Endothelial cell of umbilical vein (primary cell): ENCODE measurements at regions not wholly inside any gene's neighbourhood (a gene's known extent, or its start where the extent isn't known, plus 50 kb on each side); places are given as distances from the start of the nearest gene placed in this dataset.

Source experiments
- BruUV-seq: library from RNA; stranded (reverse); fragments of 400-500 nt; replicated peaks from 2 replicates; lab custom pipeline; 2021; lab: Mats Ljungman, UMichigan
- CTCF ChIA-PET: fragments of 300-600, 350-600 bp; sonication (Branson Sonifier 250); formaldehyde crosslinking; loops from one replicate; lab custom pipeline; 2021; ENCODE audit warnings: antibody characterized with exemption, inconsistent platforms; lab: Charles Lee
- POLR2A ChIA-PET: fragments of 300-600, 350-600 bp; sonication (Branson Sonifier 250); formaldehyde crosslinking; loops from one replicate; lab custom pipeline; 2021; ENCODE audit warnings: antibody characterized with exemption, inconsistent platforms; lab: Charles Lee
- DNase-seq: peaks from one replicate; pipeline ENCODE4 v3.0.0-alpha.2; 2011; ENCODE audit warnings: low read depth, low spot score
- FAIRE-seq: peaks from 2 replicates; lab custom pipeline; 2011; peaks lifted over from hg19 to GRCh38; lab: Jason Lieb, UNC
- H2AFZ ChIP-seq: 2 replicates; pipeline ENCODE4 v1.6.0; 2012; ENCODE audit warnings: low read depth, low read length, control low read depth, inconsistent platforms
- H3K27ac ChIP-seq: 2 replicates; pipeline ENCODE4 v1.5.1; 2011; ENCODE audit warnings: low read depth, mild to moderate bottlenecking, control low read depth, low read length, moderate library complexity; ENCODE audit not compliant: insufficient read depth
- H3K27me3 ChIP-seq, 2 experiments: 2 replicates each; pipeline versions ENCODE4 v1.6.0 to v1.6.1; 2011; ENCODE audit warnings: low read length in 2 of 2, mixed read lengths in 1 of 2; ENCODE audit not compliant: control insufficient read depth in 2 of 2, insufficient read depth in 2 of 2
- H3K36me3 ChIP-seq, 2 experiments: 2 replicates in 1 of 2; 3 replicates in 1 of 2; pipeline ENCODE4 v1.5.1; 2011; ENCODE audit warnings: low read length in 2 of 2, mild to moderate bottlenecking in 1 of 2, moderate library complexity in 1 of 2; ENCODE audit not compliant: control insufficient read depth in 2 of 2, insufficient read depth in 2 of 2; ENCODE audit errors: extremely low read depth in 1 of 2
- H3K4me1 ChIP-seq: 3 replicates; pipeline ENCODE4 v1.5.1; 2011; ENCODE audit warnings: mild to moderate bottlenecking, low read length; ENCODE audit not compliant: control insufficient read depth, insufficient read depth; ENCODE audit errors: extremely low read depth
- H3K4me2 ChIP-seq: 2 replicates; pipeline ENCODE4 v1.6.1; 2011; ENCODE audit warnings: low read length, control low read depth, mixed read lengths; ENCODE audit not compliant: insufficient read depth
- H3K4me3 ChIP-seq, 3 experiments: fragments of 200-600 bp in 1 of 3; sonication (generic), shearing (Covaris generic) in 1 of 3; replicated peaks in 1 of 3; 2 replicates each; pipeline ENCODE4 v1.5.1; 2011 to 2016; ENCODE audit warnings: control low read depth in 3 of 3, low read length in 3 of 3, mild to moderate bottlenecking in 2 of 3, inconsistent platforms in 1 of 3, low read depth in 1 of 3, moderate library complexity in 1 of 3; ENCODE audit not compliant: insufficient read depth in 1 of 3
- H3K79me2 ChIP-seq: 2 replicates; pipeline ENCODE4 v1.6.0; 2012; ENCODE audit warnings: low read length, inconsistent platforms; ENCODE audit not compliant: control insufficient read depth, insufficient read depth
- H3K9ac ChIP-seq: replicated peaks from 2 replicates; pipeline ENCODE3; 2011; ENCODE audit warnings: low read length, control low read depth; ENCODE audit not compliant: insufficient read depth; ENCODE audit errors: extremely low read depth
- H3K9me1 ChIP-seq: replicated peaks from 3 replicates; pipeline ENCODE4 v1.6.0; 2011; ENCODE audit warnings: mild to moderate bottlenecking, low read length; ENCODE audit not compliant: control insufficient read depth, insufficient read depth; ENCODE audit errors: extremely low read depth
- H3K9me3 ChIP-seq: replicated peaks from 2 replicates; pipeline ENCODE4 v1.5.1; 2012; ENCODE audit warnings: low read length, inconsistent platforms; ENCODE audit not compliant: control insufficient read depth, insufficient read depth
- H4K20me1 ChIP-seq: replicated peaks from 2 replicates; pipeline ENCODE3; 2011; ENCODE audit warnings: mild to moderate bottlenecking, low read length; ENCODE audit not compliant: control insufficient read depth, insufficient read depth; ENCODE audit errors: extremely low read depth
- EZH2 ChIP-seq: IDR thresholded peaks from 2 replicates; pipeline ENCODE4 v1.6.1; 2012; ENCODE audit warnings: borderline replicate concordance, low read depth, mild to moderate bottlenecking, moderate library complexity, low read length, inconsistent platforms; ENCODE audit not compliant: severe bottlenecking
- FOS ChIP-seq: IDR thresholded peaks from 2 replicates; pipeline ENCODE4 v1.6.1; 2011; ENCODE audit warnings: mild to moderate bottlenecking, low read length, moderate library complexity, borderline replicate concordance; ENCODE audit not compliant: insufficient read depth
- GATA2 ChIP-seq: IDR thresholded peaks from 2 replicates; pipeline ENCODE4 v1.7.0; 2011; ENCODE audit warnings: low read depth, mild to moderate bottlenecking, moderate library complexity, mixed read lengths, low read length; ENCODE audit not compliant: insufficient read length, insufficient read depth
- JUN ChIP-seq: IDR thresholded peaks from 2 replicates; pipeline ENCODE4 v1.6.1; 2011; ENCODE audit warnings: borderline replicate concordance, low read depth; ENCODE audit not compliant: insufficient read length, insufficient read depth
- MYC ChIP-seq: IDR thresholded peaks from one replicate; pipeline ENCODE4 v1.6.1; 2011; ENCODE audit warnings: mild to moderate bottlenecking, low read depth, low read length
- POLR2A ChIP-seq: IDR thresholded peaks from 2 replicates; pipeline ENCODE4 v1.6.1; 2012; ENCODE audit warnings: low read depth, mild to moderate bottlenecking, control low read depth, low read length
- POLR2AphosphoS5 ChIP-seq: IDR thresholded peaks from 2 replicates; pipeline ENCODE4 v1.6.1; 2012; ENCODE audit warnings: low read depth, mild to moderate bottlenecking, control low read depth, low read length, moderate library complexity; ENCODE audit not compliant: insufficient read depth
- dilution Hi-C: fragments of 300-500 bp; cut with MboI; formaldehyde crosslinking; loops from one replicate; pipeline ENCODE4 v1.15.0; 2019; ENCODE audit warnings: low sequenced_read_pairs; ENCODE audit not compliant: extremely low pct_ligation_motif_present
- intact Hi-C: fragments of 100-400 bp; cut with micrococcal nuclease; formaldehyde crosslinking; loops from one replicate; pipeline ENCODE4 v1.10.0; 2022
- TF ChIP-seq, protein P1 (sequence below), 2 donors: IDR thresholded peaks; 1 replicate in 1 of 2; 2 replicates in 1 of 2; pipeline ENCODE4 v1.5.1; 2011; ENCODE audit warnings: low read length in 2 of 2, mild to moderate bottlenecking in 2 of 2, moderate library complexity in 2 of 2, control low read depth in 1 of 2, inconsistent platforms in 1 of 2, low read depth in 1 of 2; ENCODE audit not compliant: insufficient read depth in 1 of 2; ENCODE audit errors: extremely low read depth in 1 of 2
- TF ChIP-seq, protein P2 (sequence below): IDR thresholded peaks from 2 replicates; pipeline ENCODE4 v1.6.1; 2011; ENCODE audit not compliant: insufficient read depth, insufficient read length

GRCh38 chr6:164142322-164142721, 727.8 kb downstream of the QKI start:
- dilution Hi-C loops, result no loop called here

More at GRCh38 chr6:164142322-164142721, 727.8 kb downstream of the QKI start:
- BruUV-seq, result no TSS peak
- ChIA-PET POLR2A (no interaction called here), CTCF (no interaction called here)
- no peaks in the 10 kb centered on the region for H3K9me3 ChIP-seq
- DNase-seq (no peak), FAIRE-seq (no peak)
- H3K79me2 ChIP-seq, result no peaks in the 10 kb centered on the region
- H3K4me1 ChIP-seq, result no peaks in the 10 kb centered on the region
- H3K9me1 ChIP-seq, result no peaks in the 10 kb centered on the region
- H4K20me1 ChIP-seq, result no peaks in the 10 kb centered on the region
- H3K27ac ChIP-seq, result no peak overlapping the region
- intact Hi-C loops, result no loop called here
- no peaks in the 10 kb centered on the region for H3K27me3 ChIP-seq
- no peaks in the 10 kb centered on the region for H3K36me3 ChIP-seq
- no peak overlapping the region for H3K4me3 ChIP-seq
- H3K9ac ChIP-seq, result no peak overlapping the region
- TF ChIP-seq POLR2A, result no peak
- TF ChIP-seq POLR2AphosphoS5, result no peak
- TF ChIP-seq JUN, result no peak
- TF ChIP-seq MYC, result no peak
- TF ChIP-seq FOS, result no peak
- TF ChIP-seq, protein P1, sequence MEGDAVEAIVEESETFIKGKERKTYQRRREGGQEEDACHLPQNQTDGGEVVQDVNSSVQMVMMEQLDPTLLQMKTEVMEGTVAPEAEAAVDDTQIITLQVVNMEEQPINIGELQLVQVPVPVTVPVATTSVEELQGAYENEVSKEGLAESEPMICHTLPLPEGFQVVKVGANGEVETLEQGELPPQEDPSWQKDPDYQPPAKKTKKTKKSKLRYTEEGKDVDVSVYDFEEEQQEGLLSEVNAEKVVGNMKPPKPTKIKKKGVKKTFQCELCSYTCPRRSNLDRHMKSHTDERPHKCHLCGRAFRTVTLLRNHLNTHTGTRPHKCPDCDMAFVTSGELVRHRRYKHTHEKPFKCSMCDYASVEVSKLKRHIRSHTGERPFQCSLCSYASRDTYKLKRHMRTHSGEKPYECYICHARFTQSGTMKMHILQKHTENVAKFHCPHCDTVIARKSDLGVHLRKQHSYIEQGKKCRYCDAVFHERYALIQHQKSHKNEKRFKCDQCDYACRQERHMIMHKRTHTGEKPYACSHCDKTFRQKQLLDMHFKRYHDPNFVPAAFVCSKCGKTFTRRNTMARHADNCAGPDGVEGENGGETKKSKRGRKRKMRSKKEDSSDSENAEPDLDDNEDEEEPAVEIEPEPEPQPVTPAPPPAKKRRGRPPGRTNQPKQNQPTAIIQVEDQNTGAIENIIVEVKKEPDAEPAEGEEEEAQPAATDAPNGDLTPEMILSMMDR (IDR thresholded peaks at IDR 0.05; ENCODE audit: extremely low read depth in 1 of 2, insufficient read depth in 1 of 2, low read depth in 1 of 2, low read length in 2 of 2), result no peak
- no peak for TF ChIP-seq GATA2
- TF ChIP-seq EZH2, result no peak
- TF ChIP-seq, protein P2, sequence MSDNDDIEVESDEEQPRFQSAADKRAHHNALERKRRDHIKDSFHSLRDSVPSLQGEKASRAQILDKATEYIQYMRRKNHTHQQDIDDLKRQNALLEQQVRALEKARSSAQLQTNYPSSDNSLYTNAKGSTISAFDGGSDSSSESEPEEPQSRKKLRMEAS, result no peak
- no peak overlapping the region for H2AFZ ChIP-seq
- no peak overlapping the region for H3K4me2 ChIP-seq
